NB4 (cell line): ENCODE measurements at regions not wholly inside any gene's neighbourhood (a gene's known extent, or its start where the extent isn't known, plus 50 kb on each side); places are given as distances from the start of the nearest gene placed in this dataset.

ENCODE experiments used
- DNase-seq: peaks from one replicate; pipeline ENCODE4 v3.0.0; 2010; ENCODE audit warnings: low read depth
- H3K4me3 ChIP-seq: one replicate; pipeline ENCODE4 v1.5.1; 2011; ENCODE audit warnings: mild to moderate bottlenecking, low read depth, low read length, moderate library complexity
- MAX ChIP-seq: IDR thresholded peaks from 2 replicates; pipeline ENCODE4 v1.6.1; 2011; ENCODE audit warnings: low read depth, low read length
- MYC ChIP-seq: IDR thresholded peaks from 2 replicates; pipeline ENCODE4 v1.6.1; 2011; ENCODE audit warnings: low read depth, low read length
- POLR2A ChIP-seq: IDR thresholded peaks from 2 replicates; pipeline ENCODE4 v1.6.1; 2011; ENCODE audit warnings: mild to moderate bottlenecking; ENCODE audit not compliant: insufficient read length; ENCODE audit errors: extremely low read depth
- TF ChIP-seq, protein P1 (sequence below): IDR thresholded peaks from one replicate; pipeline ENCODE4 v1.5.1; 2012; ENCODE audit warnings: low read depth, low read length

GRCh38 chr5:74182603-74183002, 457.9 kb downstream of the ENC1 start:
- DNase-seq, result no peak
- TF ChIP-seq MAX (no peak), POLR2A (no peak), MYC (no peak)
- TF ChIP-seq, protein P1, sequence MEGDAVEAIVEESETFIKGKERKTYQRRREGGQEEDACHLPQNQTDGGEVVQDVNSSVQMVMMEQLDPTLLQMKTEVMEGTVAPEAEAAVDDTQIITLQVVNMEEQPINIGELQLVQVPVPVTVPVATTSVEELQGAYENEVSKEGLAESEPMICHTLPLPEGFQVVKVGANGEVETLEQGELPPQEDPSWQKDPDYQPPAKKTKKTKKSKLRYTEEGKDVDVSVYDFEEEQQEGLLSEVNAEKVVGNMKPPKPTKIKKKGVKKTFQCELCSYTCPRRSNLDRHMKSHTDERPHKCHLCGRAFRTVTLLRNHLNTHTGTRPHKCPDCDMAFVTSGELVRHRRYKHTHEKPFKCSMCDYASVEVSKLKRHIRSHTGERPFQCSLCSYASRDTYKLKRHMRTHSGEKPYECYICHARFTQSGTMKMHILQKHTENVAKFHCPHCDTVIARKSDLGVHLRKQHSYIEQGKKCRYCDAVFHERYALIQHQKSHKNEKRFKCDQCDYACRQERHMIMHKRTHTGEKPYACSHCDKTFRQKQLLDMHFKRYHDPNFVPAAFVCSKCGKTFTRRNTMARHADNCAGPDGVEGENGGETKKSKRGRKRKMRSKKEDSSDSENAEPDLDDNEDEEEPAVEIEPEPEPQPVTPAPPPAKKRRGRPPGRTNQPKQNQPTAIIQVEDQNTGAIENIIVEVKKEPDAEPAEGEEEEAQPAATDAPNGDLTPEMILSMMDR, result no peak
- H3K4me3 ChIP-seq, result no peak overlapping the region

- TF ChIP-seq POLR2A (no peak), MYC (no peak), MAX (no peak)
- TF ChIP-seq, protein P1, result no peak
- no peak for DNase-seq
- no peak overlapping the region for H3K4me3 ChIP-seq
Observed at GRCh38 chr5:74179701-74180100, 460.8 kb downstream of the ENC1 start.

GRCh38 chr5:74179179-74179578, 461.3 kb downstream of the ENC1 start:
- TF ChIP-seq, protein P1, result no peak
- TF ChIP-seq POLR2A (no peak), MAX (no peak), MYC (no peak)
- no peak for DNase-seq
- no peak overlapping the region for H3K4me3 ChIP-seq

DNA sequence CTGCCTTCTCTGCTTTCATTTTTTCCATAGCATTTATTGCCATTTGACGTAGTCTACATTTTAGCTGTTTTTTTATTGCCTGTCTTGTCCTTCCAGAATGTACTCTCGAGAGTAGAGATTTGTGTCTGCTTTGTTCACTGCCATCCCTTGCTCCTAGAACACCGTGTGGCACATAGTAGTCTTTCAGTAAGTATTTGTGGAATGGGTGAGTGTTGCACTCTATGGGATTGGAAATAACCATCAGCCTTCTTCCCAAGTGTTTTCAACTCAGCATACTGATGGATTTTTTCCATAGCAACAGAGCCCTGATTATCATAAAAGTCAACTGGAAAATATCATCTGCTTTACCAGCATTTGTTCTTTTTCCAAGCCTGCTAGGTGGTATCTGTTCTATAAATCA, 462.6 kb downstream of the ENC1 start:
- no peak for DNase-seq
- TF ChIP-seq MYC (no peak), MAX (no peak), POLR2A (no peak)
- TF ChIP-seq, protein P1, result no peak

GRCh38 chr5:74174366-74174765, 466.2 kb downstream of the ENC1 start:
- H3K4me3 ChIP-seq, result no peak overlapping the region
- TF ChIP-seq, protein P1, result no peak
- TF ChIP-seq MAX (no peak), POLR2A (no peak), MYC (no peak)
- DNase-seq, result no peak

More for the DNA sequence above, 462.6 kb downstream of the ENC1 start:
- H3K4me3 ChIP-seq, result no peak overlapping the region

- no peak for DNase-seq
- H3K4me3 ChIP-seq, result no peak overlapping the region
- TF ChIP-seq, protein P1, result no peak
- TF ChIP-seq MYC, result no peak
- TF ChIP-seq POLR2A, result no peak
- TF ChIP-seq MAX, result no peak
Observed at GRCh38 chr5:74173665-74174064, 466.9 kb downstream of the ENC1 start.
